ENCODE measurements at regions not wholly inside any gene's neighbourhood (a gene's known extent, or its start where the extent isn't known, plus 50 kb on each side); places are given as distances from the start of the nearest gene placed in this dataset.

GRCh38 chr9:108519437-108519836, 336.3 kb downstream of the ACTL7B start:
- H2AFZ ChIP-seq (ENCODE audit: low read depth, low read length): no peak overlapping the region
- H3K9ac ChIP-seq (ENCODE audit: low read length): no peak overlapping the region
- peak; percentile 34 for DNase-seq
- no peaks in the 10 kb centered on the region for H3K4me1 ChIP-seq (ENCODE audit: control insufficient read depth, insufficient read depth, low read depth, low read length)
- H2BK120ac ChIP-seq (ENCODE audit: low read depth, low read length): no peak overlapping the region
- H3K4me3 ChIP-seq (ENCODE audit: insufficient read depth in 1 of 2, low read depth in 1 of 2, low read length in 2 of 2): no peak overlapping the region
- no peaks in the 10 kb centered on the region for H3K79me1 ChIP-seq (replicated peaks; ENCODE audit: low read length, poor library complexity, severe bottlenecking)
- no peaks in the 10 kb centered on the region for H3K36me3 ChIP-seq (ENCODE audit: control insufficient read depth in 1 of 2, insufficient read depth in 2 of 2, low read depth in 1 of 2, low read length in 2 of 2)
- H3K27me3 ChIP-seq (ENCODE audit: control insufficient read depth in 1 of 2, insufficient read depth in 1 of 2, low read length in 2 of 2): no peaks in the 10 kb centered on the region
- H4K8ac ChIP-seq (ENCODE audit: low read length): no peak overlapping the region
- no peak overlapping the region for H3K18ac ChIP-seq (ENCODE audit: low read depth in 1 of 2, low read length in 2 of 2)
- H3K4me2 ChIP-seq (ENCODE audit: low read length, poor library complexity, severe bottlenecking): no peak overlapping the region
- H3K23ac ChIP-seq (ENCODE audit: low read length in 2 of 2): no peak overlapping the region
- H2BK15ac ChIP-seq (ENCODE audit: low read depth, poor library complexity, severe bottlenecking): no peak overlapping the region
- no peak overlapping the region for H2BK12ac ChIP-seq (ENCODE audit: low read length in 2 of 2)
- H2AK5ac ChIP-seq (ENCODE audit: low read length, severe bottlenecking): no peak overlapping the region
- no peaks in the 10 kb centered on the region for H3K9me3 ChIP-seq (ENCODE audit: control insufficient read depth, low read length)
- no peak overlapping the region for H3K14ac ChIP-seq (ENCODE audit: low read length in 2 of 2)
- WGBS: 16% methylated on average over 2 of the region's 2 CpGs
- H2BK5ac ChIP-seq (ENCODE audit: low read depth, low read length, poor library complexity, severe bottlenecking): no peak overlapping the region
- H3K27ac ChIP-seq (ENCODE audit: low read length, poor library complexity, severe bottlenecking): no peak overlapping the region
- no peak overlapping the region for H4K91ac ChIP-seq (ENCODE audit: low read length)
- H3K4ac ChIP-seq (ENCODE audit: low read depth in 1 of 2, low read length in 2 of 2): no peak overlapping the region

- Histone ChIP-seq H4K8ac (ENCODE audit: low read length) (no peak overlapping the region), H3K14ac (ENCODE audit: low read length in 2 of 2) (peak overlapping the region in 1 of 2 experiments; percentile 26), H2BK12ac (ENCODE audit: low read length in 2 of 2) (peak overlapping the region in 1 of 2 experiments; percentile 10), H4K91ac (ENCODE audit: low read length) (peak overlapping the region; percentile 28), H2AK5ac (ENCODE audit: low read length, severe bottlenecking) (no peak overlapping the region), H3K23ac (ENCODE audit: low read length in 2 of 2) (no peak overlapping the region), H3K18ac (ENCODE audit: low read depth in 1 of 2, low read length in 2 of 2) (peak overlapping the region in 1 of 2 experiments; percentile 23), H2BK15ac (ENCODE audit: low read depth, poor library complexity, severe bottlenecking) (no peak overlapping the region), H3K9me3 (ENCODE audit: control insufficient read depth, low read length) (no peaks in the 10 kb centered on the region), H3K4me3 (ENCODE audit: insufficient read depth in 1 of 2, low read depth in 1 of 2, low read length in 2 of 2) (no peak overlapping the region), H3K27me3 (ENCODE audit: control insufficient read depth in 1 of 2, insufficient read depth in 1 of 2, low read length in 2 of 2) (no peaks in the 10 kb centered on the region), H3K4me1 (ENCODE audit: control insufficient read depth, insufficient read depth, low read depth, low read length) (no peaks in the 10 kb centered on the region), H2BK5ac (ENCODE audit: low read depth, low read length, poor library complexity, severe bottlenecking) (no peak overlapping the region), H3K4ac (ENCODE audit: low read depth in 1 of 2, low read length in 2 of 2) (no peak overlapping the region), H3K79me1 (replicated peaks; ENCODE audit: low read length, poor library complexity, severe bottlenecking) (no peaks in the 10 kb centered on the region), H3K27ac (ENCODE audit: low read length, poor library complexity, severe bottlenecking) (no peak overlapping the region), H2BK120ac (ENCODE audit: low read depth, low read length) (no peak overlapping the region), H2AFZ (ENCODE audit: low read depth, low read length) (no peak overlapping the region), H3K9ac (ENCODE audit: low read length) (no peak overlapping the region), H3K36me3 (ENCODE audit: control insufficient read depth in 1 of 2, insufficient read depth in 2 of 2, low read depth in 1 of 2, low read length in 2 of 2) (no peaks in the 10 kb centered on the region), H3K4me2 (ENCODE audit: low read length, poor library complexity, severe bottlenecking) (no peak overlapping the region)
- WGBS: 81% methylated on average over 9 of the region's 9 CpGs
- no peak for DNase-seq
Observed at GRCh38 chr9:108517651-108518365, 338.0 kb downstream of the ACTL7B start.

- 94% methylated on average over 4 of the region's 4 CpGs for WGBS
- Histone ChIP-seq H3K4me2 (ENCODE audit: low read length, poor library complexity, severe bottlenecking) (no peak overlapping the region), H3K9ac (ENCODE audit: low read length) (no peak overlapping the region), H2BK120ac (ENCODE audit: low read depth, low read length) (no peak overlapping the region), H3K36me3 (ENCODE audit: control insufficient read depth in 1 of 2, insufficient read depth in 2 of 2, low read depth in 1 of 2, low read length in 2 of 2) (no peaks in the 10 kb centered on the region), H3K79me1 (replicated peaks; ENCODE audit: low read length, poor library complexity, severe bottlenecking) (no peaks in the 10 kb centered on the region), H3K9me3 (ENCODE audit: control insufficient read depth, low read length) (no peaks in the 10 kb centered on the region), H4K91ac (ENCODE audit: low read length) (no peak overlapping the region), H4K8ac (ENCODE audit: low read length) (no peak overlapping the region), H3K4me3 (ENCODE audit: insufficient read depth in 1 of 2, low read depth in 1 of 2, low read length in 2 of 2) (no peak overlapping the region), H3K14ac (ENCODE audit: low read length in 2 of 2) (no peak overlapping the region), H3K18ac (ENCODE audit: low read depth in 1 of 2, low read length in 2 of 2) (no peak overlapping the region), H3K4ac (ENCODE audit: low read depth in 1 of 2, low read length in 2 of 2) (no peak overlapping the region), H2BK12ac (ENCODE audit: low read length in 2 of 2) (no peak overlapping the region), H3K27me3 (ENCODE audit: control insufficient read depth in 1 of 2, insufficient read depth in 1 of 2, low read length in 2 of 2) (no peaks in the 10 kb centered on the region), H2AK5ac (ENCODE audit: low read length, severe bottlenecking) (no peak overlapping the region), H2AFZ (ENCODE audit: low read depth, low read length) (no peak overlapping the region), H3K4me1 (ENCODE audit: control insufficient read depth, insufficient read depth, low read depth, low read length) (no peaks in the 10 kb centered on the region), H3K23ac (ENCODE audit: low read length in 2 of 2) (no peak overlapping the region), H2BK15ac (ENCODE audit: low read depth, poor library complexity, severe bottlenecking) (no peak overlapping the region), H3K27ac (ENCODE audit: low read length, poor library complexity, severe bottlenecking) (no peak overlapping the region), H2BK5ac (ENCODE audit: low read depth, low read length, poor library complexity, severe bottlenecking) (no peak overlapping the region)
- no peak for DNase-seq
Observed at GRCh38 chr9:108516391-108516790, 339.4 kb downstream of the ACTL7B start.

- Histone ChIP-seq H2BK120ac (ENCODE audit: low read depth, low read length) (no peak overlapping the region), H3K4me1 (ENCODE audit: control insufficient read depth, insufficient read depth, low read depth, low read length) (no peaks in the 10 kb centered on the region), H2AK5ac (ENCODE audit: low read length, severe bottlenecking) (no peak overlapping the region), H3K9me3 (ENCODE audit: control insufficient read depth, low read length) (no peaks in the 10 kb centered on the region), H2BK5ac (ENCODE audit: low read depth, low read length, poor library complexity, severe bottlenecking) (no peak overlapping the region), H3K27me3 (ENCODE audit: control insufficient read depth in 1 of 2, insufficient read depth in 1 of 2, low read length in 2 of 2) (no peaks in the 10 kb centered on the region), H3K4me2 (ENCODE audit: low read length, poor library complexity, severe bottlenecking) (no peak overlapping the region), H2BK15ac (ENCODE audit: low read depth, poor library complexity, severe bottlenecking) (no peak overlapping the region), H3K14ac (ENCODE audit: low read length in 2 of 2) (no peak overlapping the region), H3K18ac (ENCODE audit: low read depth in 1 of 2, low read length in 2 of 2) (peak overlapping the region in 1 of 2 experiments; percentile 30), H3K36me3 (ENCODE audit: control insufficient read depth in 1 of 2, insufficient read depth in 2 of 2, low read depth in 1 of 2, low read length in 2 of 2) (no peaks in the 10 kb centered on the region), H2AFZ (ENCODE audit: low read depth, low read length) (no peak overlapping the region), H2BK12ac (ENCODE audit: low read length in 2 of 2) (no peak overlapping the region), H4K91ac (ENCODE audit: low read length) (no peak overlapping the region), H3K23ac (ENCODE audit: low read length in 2 of 2) (no peak overlapping the region), H3K4ac (ENCODE audit: low read depth in 1 of 2, low read length in 2 of 2) (no peak overlapping the region), H3K9ac (ENCODE audit: low read length) (no peak overlapping the region), H4K8ac (ENCODE audit: low read length) (no peak overlapping the region), H3K79me1 (replicated peaks; ENCODE audit: low read length, poor library complexity, severe bottlenecking) (no peaks in the 10 kb centered on the region), H3K27ac (ENCODE audit: low read length, poor library complexity, severe bottlenecking) (no peak overlapping the region), H3K4me3 (ENCODE audit: insufficient read depth in 1 of 2, low read depth in 1 of 2, low read length in 2 of 2) (no peak overlapping the region)
- 71% methylated on average over 1 of the region's 2 CpGs for WGBS
- DNase-seq: no peak
Observed at GRCh38 chr9:108515856-108516255, 339.9 kb downstream of the ACTL7B start.
